PC-3 (cell line): ENCODE measurements at regions not wholly inside any gene's neighbourhood (a gene's known extent, or its start where the extent isn't known, plus 50 kb on each side); places are given as distances from the start of the nearest gene placed in this dataset.

ENCODE experiments used
- EZH2 ChIP-seq: fragments of 300-600 bp; sonication (generic); IDR thresholded peaks from one replicate; pipeline ENCODE4 v1.6.1; 2017; ENCODE audit warnings: antibody characterized with exemption, mild to moderate bottlenecking, low read length; ENCODE audit not compliant: unreplicated experiment
- EZH2phosphoT487 ChIP-seq: fragments of 300-600 bp; sonication (generic); IDR thresholded peaks from 2 replicates; pipeline ENCODE4 v1.6.1; 2018; ENCODE audit warnings: mild to moderate bottlenecking, antibody characterized with exemption, low read length, borderline replicate concordance
- TF ChIP-seq, protein P1 (sequence below): fragments of 300-600 bp; sonication (generic); conservative IDR thresholded peaks from 2 replicates; pipeline ENCODE4 v1.5.1; 2017; ENCODE audit warnings: antibody characterized with exemption, low read depth, mild to moderate bottlenecking, low read length

DNA sequence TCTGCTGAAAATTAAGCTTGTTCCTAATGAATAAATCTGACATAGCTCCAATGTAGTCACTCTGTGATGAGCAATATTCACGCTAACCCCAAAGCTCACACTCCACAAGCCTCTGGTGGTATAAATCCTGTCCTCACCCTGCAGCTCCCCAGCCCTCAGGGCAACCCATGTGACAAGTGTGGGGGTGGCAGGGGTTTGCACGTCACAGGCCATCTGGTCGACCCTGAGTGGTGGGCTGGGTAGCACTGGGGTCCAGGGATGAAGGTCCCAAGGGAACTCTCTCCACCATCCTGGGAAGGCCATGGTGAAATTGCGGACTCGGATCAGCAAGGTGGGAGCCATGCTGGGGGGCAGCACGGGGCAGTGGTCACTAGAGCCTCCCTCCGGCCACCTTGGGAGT lies 100.0 kb upstream of the SOX1 start:
- TF ChIP-seq, protein P1, sequence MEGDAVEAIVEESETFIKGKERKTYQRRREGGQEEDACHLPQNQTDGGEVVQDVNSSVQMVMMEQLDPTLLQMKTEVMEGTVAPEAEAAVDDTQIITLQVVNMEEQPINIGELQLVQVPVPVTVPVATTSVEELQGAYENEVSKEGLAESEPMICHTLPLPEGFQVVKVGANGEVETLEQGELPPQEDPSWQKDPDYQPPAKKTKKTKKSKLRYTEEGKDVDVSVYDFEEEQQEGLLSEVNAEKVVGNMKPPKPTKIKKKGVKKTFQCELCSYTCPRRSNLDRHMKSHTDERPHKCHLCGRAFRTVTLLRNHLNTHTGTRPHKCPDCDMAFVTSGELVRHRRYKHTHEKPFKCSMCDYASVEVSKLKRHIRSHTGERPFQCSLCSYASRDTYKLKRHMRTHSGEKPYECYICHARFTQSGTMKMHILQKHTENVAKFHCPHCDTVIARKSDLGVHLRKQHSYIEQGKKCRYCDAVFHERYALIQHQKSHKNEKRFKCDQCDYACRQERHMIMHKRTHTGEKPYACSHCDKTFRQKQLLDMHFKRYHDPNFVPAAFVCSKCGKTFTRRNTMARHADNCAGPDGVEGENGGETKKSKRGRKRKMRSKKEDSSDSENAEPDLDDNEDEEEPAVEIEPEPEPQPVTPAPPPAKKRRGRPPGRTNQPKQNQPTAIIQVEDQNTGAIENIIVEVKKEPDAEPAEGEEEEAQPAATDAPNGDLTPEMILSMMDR = no peak
- TF ChIP-seq EZH2 (no peak), EZH2phosphoT487 (no peak)
